GM18861 (cell line): ENCODE measurements at regions not wholly inside any gene's neighbourhood (a gene's known extent, or its start where the extent isn't known, plus 50 kb on each side); places are given as distances from the start of the nearest gene placed in this dataset.

Experiments
- ATAC-seq: cut with Tn5 transposase; IDR thresholded peaks from one replicate; pipeline ENCODE4 v1.9.1; 2021; ENCODE audit not compliant: unreplicated experiment

GRCh38 chr5:77948476-77948875 lies 172.3 kb upstream of the TBCA start:
- no peak for ATAC-seq

- no peak for ATAC-seq
Observed at GRCh38 chr5:77947041-77947428, 170.9 kb upstream of the TBCA start.

- no peak for ATAC-seq
Observed at GRCh38 chr5:77946381-77947040, 170.4 kb upstream of the TBCA start.

- no peak for ATAC-seq
Observed at GRCh38 chr5:77945874-77946273, 169.7 kb upstream of the TBCA start.

GRCh38 chr5:77944757-77945340 lies 168.7 kb upstream of the TBCA start:
- ATAC-seq, result no peak

- no peak for ATAC-seq
Observed at GRCh38 chr5:77943851-77944250, 167.7 kb upstream of the TBCA start.

GRCh38 chr5:77942578-77943239 lies 166.6 kb upstream of the TBCA start:
- no peak for ATAC-seq

GRCh38 chr5:77937015-77937908 lies 161.1 kb upstream of the TBCA start:
- ATAC-seq, result peak; percentile 71

GRCh38 chr5:77936365-77936693 lies 160.2 kb upstream of the TBCA start:
- peak; percentile 13 for ATAC-seq

GRCh38 chr5:77935506-77936364 lies 159.6 kb upstream of the TBCA start:
- ATAC-seq, result peak; percentile 44

GRCh38 chr5:77928776-77929300 lies 152.7 kb upstream of the TBCA start:
- no peak for ATAC-seq

GRCh38 chr5:77926337-77926736 lies 150.2 kb upstream of the TBCA start:
- no peak for ATAC-seq

- ATAC-seq, result no peak
Observed at GRCh38 chr5:77925503-77925902, 149.4 kb upstream of the TBCA start.

GRCh38 chr5:77924081-77924480 lies 147.9 kb upstream of the TBCA start:
- ATAC-seq, result no peak

- no peak for ATAC-seq
Observed at GRCh38 chr5:77923666-77924065, 147.5 kb upstream of the TBCA start.

GRCh38 chr5:77921094-77921768 lies 145.1 kb upstream of the TBCA start:
- no peak for ATAC-seq

- ATAC-seq, result no peak
Observed at GRCh38 chr5:77920359-77921058, 144.4 kb upstream of the TBCA start.

GRCh38 chr5:77915346-77915745 lies 139.2 kb upstream of the TBCA start:
- no peak for ATAC-seq

GRCh38 chr5:77912721-77913120 lies 136.6 kb upstream of the TBCA start:
- ATAC-seq, result no peak
